Naive B cell (primary cell): ENCODE measurements at regions not wholly inside any gene's neighbourhood (a gene's known extent, or its start where the extent isn't known, plus 50 kb on each side); places are given as distances from the start of the nearest gene placed in this dataset.

Experiments used
- ATAC-seq, 2 donors: fragments of 150-1000 bp; cut with Tn5 transposase; 2 replicates each; pipeline ENCODE4 v1.10.0; 2021; ENCODE audit warnings: low read depth in 2 of 2, mild to moderate bottlenecking in 2 of 2, moderate library complexity in 2 of 2
- DNase-seq: peaks from one replicate; pipeline ENCODE4 v3.0.0; 2022
- H3K27ac Mint-ChIP-seq, 6 donors: one replicate each; pipeline ENCODE4 v1.8.0; 2020 to 2022; ENCODE audit warnings: mild to moderate bottlenecking in 6 of 6, mixed read lengths in 6 of 6, moderate library complexity in 5 of 6, inconsistent platforms in 2 of 6
- H3K27me3 Mint-ChIP-seq, 3 donors: one replicate each; pipeline ENCODE4 v1.8.0; 2021 to 2022; ENCODE audit warnings: mixed read lengths in 3 of 3, mild to moderate bottlenecking in 1 of 3
- H3K36me3 Mint-ChIP-seq, 2 donors: one replicate each; pipeline ENCODE4 v1.8.0; 2020 to 2022; ENCODE audit warnings: mixed read lengths in 2 of 2, inconsistent platforms in 1 of 2, mild to moderate bottlenecking in 1 of 2
- H3K4me1 Mint-ChIP-seq, 3 donors: one replicate each; pipeline ENCODE4 v1.8.0; 2020 to 2022; ENCODE audit warnings: mixed read lengths in 3 of 3, inconsistent platforms in 1 of 3, mild to moderate bottlenecking in 1 of 3, moderate library complexity in 1 of 3
- H3K4me3 Mint-ChIP-seq, 8 donors: one replicate each; pipeline ENCODE4 v1.8.0; 2020 to 2022; ENCODE audit warnings: mild to moderate bottlenecking in 8 of 8, mixed read lengths in 8 of 8, moderate library complexity in 8 of 8, inconsistent platforms in 2 of 8
- H3K9me3 Mint-ChIP-seq, 7 donors: one replicate each; pipeline ENCODE4 v1.8.0; 2020 to 2022; ENCODE audit warnings: mixed read lengths in 7 of 7, mild to moderate bottlenecking in 5 of 7, inconsistent platforms in 2 of 7, moderate library complexity in 1 of 7

DNA sequence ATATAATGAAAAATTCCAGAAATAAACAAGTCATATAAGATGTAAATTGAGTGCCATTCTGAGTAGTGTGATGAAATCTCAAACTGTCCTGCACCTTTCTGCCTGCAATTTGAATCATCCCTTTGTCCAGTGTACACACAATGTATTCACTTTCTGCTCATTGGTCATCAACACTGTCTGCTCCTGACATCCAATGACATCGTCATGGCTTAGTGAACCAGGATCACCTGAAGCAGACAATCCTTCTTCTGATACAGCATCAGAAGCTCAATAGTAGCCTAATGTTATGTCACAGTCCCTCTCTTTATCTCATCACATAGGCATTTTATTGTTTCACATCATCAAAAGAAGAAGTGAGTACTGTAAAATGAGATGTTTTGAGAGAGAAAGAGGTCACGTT is 366.3 kb downstream of the RFPL4B start:
- DNase-seq (no peak), ATAC-seq (no peak)
- Mint-ChIP-seq H3K36me3 (no peaks in the 10 kb centered on the region), H3K9me3 (peaks cover 0 to 1% (median 0%) of the 10 kb centered on the region in 7 donors), H3K4me3 (no peak overlapping the region), H3K27ac (no peak overlapping the region), H3K4me1 (no peaks in the 10 kb centered on the region), H3K27me3 (no peaks in the 10 kb centered on the region)

DNA sequence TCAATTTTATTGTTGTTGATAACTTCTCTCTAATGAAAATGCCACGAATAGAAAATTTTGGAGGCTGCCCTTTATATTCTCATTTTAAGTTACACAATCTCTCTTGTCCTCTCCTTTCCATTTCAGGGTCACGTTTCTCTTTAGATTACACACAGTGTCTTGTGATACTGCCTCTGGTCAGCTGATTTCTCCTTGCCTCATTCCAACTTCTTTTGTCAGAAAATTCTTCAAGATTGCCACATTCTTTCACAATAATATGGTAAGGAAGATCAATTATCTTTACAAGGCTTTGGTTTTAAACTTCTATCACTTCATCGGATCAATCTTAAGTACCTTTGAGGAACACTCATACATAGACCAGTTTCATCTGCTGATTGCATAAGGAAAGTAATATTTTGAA is 370.3 kb downstream of the RFPL4B start:
- DNase-seq (no peak), ATAC-seq (no peak)
- H3K9me3 Mint-ChIP-seq: peaks cover 0 to 1% (median 0%) of the 10 kb centered on the region in 7 donors
- no peaks in the 10 kb centered on the region for H3K4me1 Mint-ChIP-seq
- no peak overlapping the region for H3K4me3 Mint-ChIP-seq
- no peaks in the 10 kb centered on the region for H3K27me3 Mint-ChIP-seq
- no peaks in the 10 kb centered on the region for H3K36me3 Mint-ChIP-seq
- no peak overlapping the region for H3K27ac Mint-ChIP-seq

DNA sequence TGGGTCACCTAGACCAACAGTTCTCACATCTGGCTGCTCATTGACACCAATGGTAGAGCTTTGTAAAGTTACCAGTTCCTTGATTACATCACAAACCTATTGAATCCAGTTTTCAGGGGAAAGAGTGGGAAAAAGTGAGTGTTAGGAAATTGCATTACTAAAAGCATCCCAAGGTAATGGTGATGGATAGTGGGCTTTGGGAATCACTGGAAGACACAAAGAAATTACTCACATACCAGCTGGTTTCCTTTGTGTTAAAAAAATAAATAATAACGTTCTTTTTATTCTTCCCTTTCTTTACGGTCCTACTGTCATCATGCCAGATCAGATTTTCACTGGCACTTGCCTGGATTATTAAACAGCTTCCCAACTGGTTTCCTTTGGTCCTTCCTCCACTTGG is 370.7 kb downstream of the RFPL4B start:
- no peak for ATAC-seq
- H3K4me3 Mint-ChIP-seq: no peak overlapping the region
- no peak for DNase-seq
- no peaks in the 10 kb centered on the region for H3K27me3 Mint-ChIP-seq
- no peaks in the 10 kb centered on the region for H3K36me3 Mint-ChIP-seq
- peaks cover 0 to 1% (median 0%) of the 10 kb centered on the region in 7 donors for H3K9me3 Mint-ChIP-seq
- H3K27ac Mint-ChIP-seq: no peak overlapping the region
- no peaks in the 10 kb centered on the region for H3K4me1 Mint-ChIP-seq

DNA sequence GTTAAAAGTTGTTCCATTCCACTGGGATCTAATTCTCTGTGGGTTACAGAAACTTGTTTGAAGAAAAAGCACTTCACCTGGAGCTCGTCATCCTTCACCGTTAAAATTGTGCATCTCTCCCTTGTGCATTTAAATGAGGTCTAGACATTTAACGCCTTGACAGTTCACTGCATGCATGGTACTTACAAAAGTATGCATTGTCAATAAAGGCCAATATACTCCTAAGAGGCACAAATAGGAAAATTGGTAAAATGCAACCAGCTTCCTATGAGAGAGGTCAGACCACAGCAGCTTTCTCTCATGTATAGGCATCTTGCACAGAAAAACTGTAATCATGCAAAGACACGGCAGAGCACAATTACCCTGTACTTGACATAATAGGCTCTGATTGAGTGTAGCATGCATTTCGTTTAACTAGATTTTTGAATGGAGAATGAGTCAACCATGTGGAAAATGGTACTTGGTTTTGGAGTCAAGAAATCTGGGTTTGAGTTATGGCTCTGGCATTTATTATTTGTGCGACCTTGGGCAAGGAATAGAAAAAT is 378.5 kb downstream of the RFPL4B start:
- H3K9me3 Mint-ChIP-seq: peaks cover 0 to 7% (median 0%) of the 10 kb centered on the region in 7 donors
- H3K27me3 Mint-ChIP-seq: peaks cover 0 to 1% (median 0%) of the 10 kb centered on the region in 3 donors
- no peak overlapping the region for H3K4me3 Mint-ChIP-seq

DNA sequence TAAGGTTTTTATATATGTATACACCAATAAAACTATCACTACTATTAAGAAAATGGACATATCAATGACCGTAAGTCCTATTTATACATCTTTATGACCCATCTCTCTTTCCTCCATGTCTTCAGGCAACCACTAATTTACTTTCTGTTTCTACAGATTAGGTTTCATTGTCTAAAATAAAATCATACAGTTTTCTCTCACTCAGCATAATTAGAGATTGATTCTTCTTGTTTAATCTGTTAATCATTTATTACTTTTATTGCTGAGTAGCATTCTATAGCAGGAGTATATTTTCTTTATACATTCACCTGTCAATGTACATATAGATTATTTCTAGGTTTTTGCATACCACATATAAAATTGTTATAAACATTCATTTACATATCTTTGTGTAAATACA is 388.0 kb downstream of the RFPL4B start:
- Mint-ChIP-seq H3K27me3 (peaks cover 0 to 3% (median 0%) of the 10 kb centered on the region in 3 donors), H3K4me1 (no peaks in the 10 kb centered on the region), H3K4me3 (no peak overlapping the region), H3K36me3 (no peaks in the 10 kb centered on the region), H3K27ac (no peak overlapping the region), H3K9me3 (peaks cover 0 to 4% (median 0%) of the 10 kb centered on the region in 7 donors)
- DNase-seq: no peak
- ATAC-seq: no peak

More for the DNA sequence above, 378.5 kb downstream of the RFPL4B start:
- Mint-ChIP-seq H3K27ac (peak overlapping the region in 1 of 6 donors; percentile 17), H3K36me3 (no peaks in the 10 kb centered on the region), H3K4me1 (no peaks in the 10 kb centered on the region)
- DNase-seq (no peak), ATAC-seq (no peak)

DNA sequence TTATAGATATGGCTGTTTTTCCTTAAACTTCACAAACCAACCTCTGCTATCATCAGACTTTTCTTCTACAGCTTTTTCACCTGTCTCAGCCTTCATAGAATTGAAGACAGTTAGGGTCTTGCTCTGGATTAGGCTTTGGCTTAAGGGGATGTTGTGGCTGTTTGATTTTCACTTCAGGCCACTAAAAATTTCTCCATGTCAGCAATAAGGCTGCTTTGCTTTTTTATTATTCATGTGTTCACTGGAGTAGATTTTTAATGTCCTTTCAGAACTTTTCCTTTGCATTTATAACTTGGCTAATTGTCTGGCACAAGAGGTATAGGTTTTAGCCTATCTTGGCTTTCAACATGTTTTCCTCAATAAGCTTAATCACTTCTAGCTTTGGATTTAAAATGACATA is 392.6 kb downstream of the RFPL4B start:
- no peak overlapping the region for H3K4me3 Mint-ChIP-seq
- no peak for DNase-seq
- no peak overlapping the region for H3K27ac Mint-ChIP-seq
- no peaks in the 10 kb centered on the region for H3K4me1 Mint-ChIP-seq
- ATAC-seq: no peak
- H3K27me3 Mint-ChIP-seq: no peaks in the 10 kb centered on the region
- no peaks in the 10 kb centered on the region for H3K9me3 Mint-ChIP-seq
- no peaks in the 10 kb centered on the region for H3K36me3 Mint-ChIP-seq

DNA sequence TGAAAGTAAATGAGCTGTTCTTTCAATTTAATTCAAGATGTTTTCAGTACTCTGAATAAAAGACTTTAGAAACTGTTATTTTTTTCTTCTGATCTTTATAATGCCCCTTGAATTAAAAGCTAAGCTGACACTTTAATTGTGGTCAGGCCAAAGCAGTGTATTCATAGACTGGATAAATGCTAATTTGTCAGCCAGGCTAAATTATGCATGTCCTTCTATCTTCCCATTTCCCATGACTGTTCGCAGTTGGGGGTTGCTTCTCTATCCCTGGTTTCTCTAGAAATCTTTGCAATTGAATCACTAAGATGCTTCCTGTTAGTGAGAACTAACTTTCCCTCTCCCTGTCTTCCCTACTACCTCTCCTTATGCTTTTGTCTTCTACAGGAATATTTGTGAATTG is 396.2 kb downstream of the RFPL4B start:
- Mint-ChIP-seq H3K4me3 (no peak overlapping the region), H3K27ac (no peak overlapping the region), H3K4me1 (no peaks in the 10 kb centered on the region), H3K36me3 (no peaks in the 10 kb centered on the region), H3K9me3 (no peaks in the 10 kb centered on the region), H3K27me3 (peaks cover 0 to 5% (median 0%) of the 10 kb centered on the region in 3 donors)
- ATAC-seq: no peak
- no peak for DNase-seq

DNA sequence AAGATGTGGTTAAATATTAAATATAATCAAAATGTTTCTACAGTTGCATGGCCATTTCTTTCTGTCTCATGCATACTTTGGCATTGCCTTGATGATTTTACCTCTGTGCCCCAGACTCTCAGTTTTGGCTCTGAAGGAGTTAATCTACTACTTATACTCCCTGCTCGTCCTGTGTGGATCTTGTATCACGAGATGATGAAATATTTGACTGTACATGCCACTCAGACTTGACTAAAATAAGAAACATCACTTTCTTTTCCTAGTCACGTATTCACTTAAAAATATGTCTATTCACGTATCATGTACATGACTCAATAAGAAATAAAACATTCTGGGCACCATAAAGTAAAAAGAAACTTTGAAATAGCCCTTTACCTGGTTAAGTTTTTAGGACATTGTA is 397.7 kb downstream of the RFPL4B start:
- DNase-seq: no peak
- Mint-ChIP-seq H3K27me3 (peaks cover 0 to 5% (median 0%) of the 10 kb centered on the region in 3 donors), H3K4me1 (no peaks in the 10 kb centered on the region), H3K9me3 (no peaks in the 10 kb centered on the region), H3K27ac (no peak overlapping the region), H3K4me3 (no peak overlapping the region), H3K36me3 (no peaks in the 10 kb centered on the region)
- no peak for ATAC-seq

DNA sequence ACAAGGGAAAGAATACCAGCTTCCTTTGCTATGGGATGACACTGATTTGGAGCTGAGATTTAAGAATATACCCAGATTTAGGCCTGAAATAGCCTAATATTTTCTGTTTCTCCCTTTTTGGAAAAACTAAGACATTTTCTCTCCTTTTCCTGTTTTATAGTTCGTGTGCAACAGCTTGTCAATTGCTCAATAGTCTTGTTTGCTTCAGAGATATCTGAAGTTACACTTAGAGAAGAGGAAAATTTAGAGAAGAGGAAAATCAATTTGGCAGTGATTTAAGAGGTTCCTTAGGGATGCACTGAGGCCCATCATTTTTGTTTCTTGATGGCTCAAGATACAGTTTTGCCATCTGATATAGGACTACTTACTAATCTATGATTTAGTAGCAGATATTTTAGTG is 398.6 kb downstream of the RFPL4B start:
- H3K36me3 Mint-ChIP-seq: no peaks in the 10 kb centered on the region
- no peak overlapping the region for H3K27ac Mint-ChIP-seq
- H3K4me1 Mint-ChIP-seq: no peaks in the 10 kb centered on the region
- DNase-seq (no peak), ATAC-seq (no peak)
- H3K4me3 Mint-ChIP-seq: no peak overlapping the region
- H3K9me3 Mint-ChIP-seq: no peaks in the 10 kb centered on the region
- H3K27me3 Mint-ChIP-seq: peaks cover 0 to 5% (median 0%) of the 10 kb centered on the region in 3 donors

DNA sequence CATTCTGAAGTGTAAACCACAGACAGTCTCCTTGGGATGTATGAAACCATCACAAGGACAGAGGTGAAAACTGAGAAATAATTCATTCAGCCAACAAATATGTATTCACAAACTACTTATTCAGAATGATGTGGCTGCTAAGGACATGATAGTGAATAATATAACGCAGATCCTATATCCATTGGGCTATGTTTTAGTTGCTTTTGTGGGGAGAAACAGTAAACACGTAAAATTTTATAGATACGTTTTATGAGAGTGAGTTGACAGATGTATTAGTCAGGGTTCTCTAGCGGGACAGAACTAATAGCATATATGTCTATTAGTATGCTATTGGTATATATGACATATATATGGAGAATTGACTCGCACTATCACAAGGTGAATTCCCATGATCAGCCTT is 402.5 kb downstream of the RFPL4B start:
- Mint-ChIP-seq H3K9me3 (peaks cover 0 to 2% (median 0%) of the 10 kb centered on the region in 7 donors), H3K27me3 (peaks cover 0 to 5% (median 0%) of the 10 kb centered on the region in 3 donors), H3K4me1 (peaks cover 0 to 6% (median 2%) of the 10 kb centered on the region in 3 donors), H3K27ac (no peak overlapping the region), H3K36me3 (no peaks in the 10 kb centered on the region), H3K4me3 (no peak overlapping the region)
- DNase-seq (no peak), ATAC-seq (no peak)

DNA sequence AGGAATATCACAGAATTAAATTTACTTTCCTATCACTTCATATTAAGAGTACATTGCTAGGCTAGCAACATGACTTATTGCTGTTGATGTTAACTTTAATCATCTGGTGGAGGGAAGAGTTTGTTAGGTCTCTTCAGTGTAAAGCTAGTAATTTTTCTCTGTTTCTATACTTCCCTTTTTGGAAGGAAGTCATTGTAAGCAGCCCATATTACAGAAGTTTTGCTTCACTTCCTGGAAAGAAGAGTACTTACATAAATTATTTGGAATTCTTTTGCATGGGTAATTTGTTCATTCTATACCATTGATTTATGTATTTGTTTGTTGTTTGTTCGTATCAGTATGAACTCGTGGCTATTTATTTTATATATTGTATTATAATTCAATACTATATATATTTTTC is 405.2 kb downstream of the RFPL4B start:
- peaks cover 0 to 10% (median 2%) of the 10 kb centered on the region in 7 donors for H3K9me3 Mint-ChIP-seq
- H3K4me1 Mint-ChIP-seq: peaks cover 0 to 6% (median 2%) of the 10 kb centered on the region in 3 donors
- no peaks in the 10 kb centered on the region for H3K27me3 Mint-ChIP-seq
- no peaks in the 10 kb centered on the region for H3K36me3 Mint-ChIP-seq
- H3K4me3 Mint-ChIP-seq: no peak overlapping the region
- H3K27ac Mint-ChIP-seq: no peak overlapping the region
- DNase-seq (no peak), ATAC-seq (no peak)

DNA sequence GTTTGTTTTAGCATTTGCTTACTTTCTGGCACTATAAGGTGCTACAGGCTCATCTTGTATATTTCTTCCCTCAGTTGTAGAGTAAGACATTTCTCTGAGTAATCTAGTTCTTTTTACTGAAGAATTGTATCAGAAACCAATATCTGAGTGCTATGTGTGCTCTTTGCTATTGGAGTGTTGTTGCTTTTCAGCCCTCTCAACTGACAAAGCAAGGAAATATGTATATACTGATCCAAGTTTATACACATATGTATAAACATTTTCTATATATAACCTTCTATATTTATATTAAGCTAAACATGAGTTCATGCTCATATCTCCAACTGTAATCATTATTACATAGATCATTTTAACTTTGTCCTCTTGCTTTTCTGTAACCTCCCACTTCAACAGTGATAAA is 405.7 kb downstream of the RFPL4B start:
- no peak for DNase-seq
- Mint-ChIP-seq H3K4me3 (no peak overlapping the region), H3K9me3 (peaks cover 0 to 10% (median 2%) of the 10 kb centered on the region in 7 donors), H3K27ac (no peak overlapping the region), H3K27me3 (no peaks in the 10 kb centered on the region), H3K4me1 (peaks cover 0 to 6% (median 2%) of the 10 kb centered on the region in 3 donors), H3K36me3 (no peaks in the 10 kb centered on the region)
- no peak for ATAC-seq

DNA sequence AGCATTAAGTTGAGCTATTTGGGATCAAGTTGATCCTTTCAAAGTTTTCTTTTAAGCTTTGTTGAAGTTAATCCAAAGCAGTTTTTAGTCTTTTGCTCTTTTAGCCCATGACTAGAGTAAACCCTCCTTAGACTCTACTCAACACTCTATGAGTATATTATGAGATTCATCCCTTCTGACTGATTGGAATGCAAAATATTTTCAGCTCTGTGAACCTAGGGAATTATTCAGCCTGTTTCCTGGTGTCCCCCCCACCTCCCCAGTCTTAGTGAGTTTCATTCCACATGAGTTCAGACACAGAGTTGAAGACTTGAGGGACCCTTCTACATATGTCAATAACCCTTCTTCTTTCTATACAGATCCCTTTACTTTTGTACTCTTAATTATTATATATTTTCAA is 413.7 kb downstream of the RFPL4B start:
- no peak overlapping the region for H3K4me3 Mint-ChIP-seq
- H3K27ac Mint-ChIP-seq: no peak overlapping the region
- H3K27me3 Mint-ChIP-seq: peaks cover 0 to 9% (median 8%) of the 10 kb centered on the region in 3 donors
- no peaks in the 10 kb centered on the region for H3K4me1 Mint-ChIP-seq
- H3K36me3 Mint-ChIP-seq: no peaks in the 10 kb centered on the region
- peaks cover 0 to 20% (median 3%) of the 10 kb centered on the region in 7 donors for H3K9me3 Mint-ChIP-seq
- DNase-seq: no peak
- ATAC-seq: no peak

DNA sequence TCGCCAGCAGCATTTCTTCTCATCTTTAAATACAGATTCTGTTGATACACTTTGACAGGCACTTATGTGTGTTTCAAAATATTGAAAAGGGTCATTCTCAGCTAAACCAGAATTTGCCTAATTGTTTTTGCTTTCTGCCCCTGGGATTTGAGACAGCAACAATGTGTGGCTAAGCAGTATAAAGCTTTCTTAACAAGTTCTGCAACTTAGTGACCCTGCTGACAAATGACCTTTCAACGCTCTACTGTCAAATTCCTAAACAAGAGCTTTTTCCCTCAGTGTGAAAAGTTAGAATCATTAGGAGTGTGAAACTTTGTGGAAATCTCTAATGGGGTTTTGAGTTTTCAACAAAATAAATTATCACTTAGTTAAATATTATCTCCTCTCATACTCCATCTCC is 414.6 kb downstream of the RFPL4B start:
- Mint-ChIP-seq H3K27ac (no peak overlapping the region), H3K4me3 (no peak overlapping the region), H3K9me3 (peaks cover 0 to 21% (median 5%) of the 10 kb centered on the region in 7 donors), H3K4me1 (no peaks in the 10 kb centered on the region), H3K36me3 (no peaks in the 10 kb centered on the region), H3K27me3 (peaks cover 0 to 9% (median 8%) of the 10 kb centered on the region in 3 donors)
- no peak for DNase-seq
- ATAC-seq: no peak

DNA sequence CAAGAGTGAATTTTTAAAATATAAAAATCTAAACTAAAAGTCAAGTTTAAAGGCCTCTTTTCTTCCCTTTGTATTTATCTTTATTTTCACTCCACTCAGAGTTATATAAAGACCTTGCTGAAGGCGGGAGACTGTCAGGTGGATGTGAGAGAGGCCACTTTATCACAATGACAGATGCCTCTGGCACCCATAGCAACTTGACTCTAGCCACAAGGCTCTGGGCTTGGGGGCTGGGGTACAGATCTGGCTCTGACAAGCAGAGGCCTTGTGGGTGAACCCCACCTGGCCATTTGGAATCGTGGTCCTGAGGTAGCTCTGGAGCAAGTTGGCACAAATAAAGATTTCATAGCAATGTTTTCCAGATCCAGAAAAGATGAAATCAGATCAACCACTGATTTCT is 417.2 kb downstream of the RFPL4B start:
- ATAC-seq (no peak), DNase-seq (no peak)
- Mint-ChIP-seq H3K27me3 (peaks cover 0 to 8% (median 7%) of the 10 kb centered on the region in 3 donors), H3K36me3 (peaks cover 0 to 10% of the 10 kb centered on the region in 2 donors), H3K27ac (no peak overlapping the region), H3K4me1 (no peaks in the 10 kb centered on the region), H3K9me3 (peaks cover 8 to 39% (median 24%) of the 10 kb centered on the region in 7 donors), H3K4me3 (no peak overlapping the region)
